HepG2 (cell line): ENCODE measurements at regions not wholly inside any gene's neighbourhood (a gene's known extent, or its start where the extent isn't known, plus 50 kb on each side); places are given as distances from the start of the nearest gene placed in this dataset.

Experiments
- ATAC-seq: fragments of 200-7000 bp; cut with Tn5 transposase; 3 replicates; pipeline ENCODE4 v1.9.1; 2020; ENCODE audit warnings: mild to moderate bottlenecking, moderate library complexity
- BruUV-seq: library from RNA; stranded (reverse); fragments of 400-500 nt; replicated peaks from 2 replicates; lab custom pipeline; 2021; lab: Mats Ljungman, UMichigan
- CTCF ChIA-PET: fragments of 300-600 bp; formaldehyde crosslinking; extraction: SDS; loops from one replicate; lab custom pipeline; 2021; ENCODE audit warnings: low total read pairs, inconsistent platforms, low intra/inter-chr PET ratio; lab: Yijun Ruan, JAX
- POLR2A ChIA-PET: fragments of 350-600 bp; sonication (Branson Sonifier 250); formaldehyde crosslinking; loops from one replicate; lab custom pipeline; 2020; ENCODE audit warnings: antibody characterized with exemption, inconsistent platforms; lab: Yijun Ruan, JAX
- DNase-seq: peaks from one replicate; pipeline ENCODE4 v3.0.0-alpha.2; 2015; ENCODE audit warnings: low spot score
- FAIRE-seq: peaks from 3 replicates; lab custom pipeline; 2011; peaks lifted over from hg19 to GRCh38; lab: Jason Lieb, UNC
- H2AFZ ChIP-seq: one replicate; pipeline ENCODE4 v1.6.1; 2011; ENCODE audit warnings: low read length, inconsistent platforms
- H3K27ac ChIP-seq: fragments of 300-600 bp; 3 replicates; pipeline ENCODE4 v1.8.0; 2011; ENCODE audit warnings: mixed run types, mild to moderate bottlenecking, mixed read lengths, low read length, inconsistent platforms; ENCODE audit not compliant: insufficient read depth; ENCODE audit errors: extremely low read length
- H3K27me3 ChIP-seq, 2 experiments: fragments of 200-600 bp in 1 of 2; 2 replicates in 1 of 2; 3 replicates in 1 of 2; pipeline versions ENCODE4 v1.6.0 to v1.8.0; 2011; ENCODE audit warnings: low read length in 2 of 2, mild to moderate bottlenecking in 2 of 2, moderate library complexity in 2 of 2, inconsistent platforms in 1 of 2; ENCODE audit not compliant: insufficient read depth in 2 of 2, control insufficient read depth in 1 of 2
- H3K36me3 ChIP-seq, 2 experiments: fragments of 200-600 bp in 1 of 2; replicated peaks in 1 of 2; 2 replicates in 1 of 2; 3 replicates in 1 of 2; pipeline versions ENCODE4 v1.5.1 to v1.8.0; 2011; ENCODE audit warnings: low read length in 2 of 2, inconsistent platforms in 1 of 2; ENCODE audit not compliant: insufficient read depth in 2 of 2, control insufficient read depth in 1 of 2
- H3K4me1 ChIP-seq: 2 replicates; pipeline ENCODE4 v1.5.1; 2012; ENCODE audit warnings: low read length, inconsistent platforms; ENCODE audit not compliant: insufficient read depth
- H3K4me2 ChIP-seq: 2 replicates; pipeline ENCODE4 v1.6.0; 2011; ENCODE audit warnings: low read depth, low read length, inconsistent platforms
- H3K4me3 ChIP-seq, 3 experiments: fragments of 200-600 bp in 1 of 3; sonication (generic), shearing (Covaris generic) in 1 of 3; replicated peaks in 1 of 3; 2 replicates each; pipeline ENCODE4 v1.5.1; 2011 to 2016; ENCODE audit warnings: low read length in 3 of 3, inconsistent platforms in 2 of 3, low read depth in 2 of 3, mild to moderate bottlenecking in 2 of 3, control low read depth in 1 of 3, mixed read lengths in 1 of 3; ENCODE audit not compliant: insufficient read depth in 1 of 3
- H3K79me2 ChIP-seq: one replicate; pipeline ENCODE4 v1.6.1; 2011; ENCODE audit warnings: low read length, inconsistent platforms; ENCODE audit not compliant: insufficient read depth
- H3K9ac ChIP-seq: 2 replicates; pipeline ENCODE4 v1.6.0; 2011; ENCODE audit warnings: mild to moderate bottlenecking, low read depth, low read length, inconsistent platforms; ENCODE audit not compliant: insufficient read depth
- H3K9me3 ChIP-seq: 2 replicates; pipeline ENCODE4 v1.5.1; 2012; ENCODE audit warnings: mild to moderate bottlenecking, low read length
- H4K20me1 ChIP-seq: 2 replicates; pipeline ENCODE4 v1.6.0; 2011; ENCODE audit warnings: inconsistent platforms, mild to moderate bottlenecking, low read length, moderate library complexity; ENCODE audit not compliant: insufficient read depth
- BRF2 ChIP-seq: sonication (generic); formaldehyde crosslinking; IDR thresholded peaks from 2 replicates; pipeline ENCODE4 v1.8.1; 2022; ENCODE audit warnings: mild to moderate bottlenecking, missing genetic modification reagents
- CREBL2 ChIP-seq: sonication (generic); formaldehyde crosslinking; IDR thresholded peaks from 2 replicates; pipeline ENCODE4 v1.8.1; 2023; ENCODE audit warnings: missing genetic modification reagents, mild to moderate bottlenecking, borderline replicate concordance
- PHF21A ChIP-seq: sonication (generic); formaldehyde crosslinking; IDR thresholded peaks from 2 replicates; pipeline ENCODE4 v1.5.0; 2020; ENCODE audit warnings: mild to moderate bottlenecking, missing genetic modification reagents
- PRPF4 ChIP-seq: fragments of 200-400 bp; formaldehyde crosslinking; IDR thresholded peaks from 2 replicates; pipeline ENCODE4 v1.6.1; 2016; ENCODE audit warnings: low read length, low read depth; ENCODE audit not compliant: poor library complexity, severe bottlenecking
- XBP1 ChIP-seq: sonication (generic); formaldehyde crosslinking; IDR thresholded peaks from 2 replicates; pipeline ENCODE4 v1.5.0; 2020; ENCODE audit warnings: missing genetic modification reagents
- ZNF235 ChIP-seq: sonication (generic); formaldehyde crosslinking; IDR thresholded peaks from 2 replicates; pipeline ENCODE4 v1.8.1; 2023; ENCODE audit warnings: mild to moderate bottlenecking, missing genetic modification reagents, borderline replicate concordance
- ZNF24 ChIP-seq: fragments of 450-650 bp; IDR thresholded peaks from 2 replicates; pipeline ENCODE4 v1.6.1; 2017; ENCODE audit warnings: antibody characterized with exemption, mild to moderate bottlenecking
- ZNF414 ChIP-seq: sonication (generic); formaldehyde crosslinking; IDR thresholded peaks from 2 replicates; pipeline ENCODE4 v1.5.0; 2020; ENCODE audit warnings: missing genetic modification reagents
- ZNF597 ChIP-seq: sonication (generic); formaldehyde crosslinking; IDR thresholded peaks from 2 replicates; pipeline ENCODE4 v1.5.0; 2020; ENCODE audit warnings: missing genetic modification reagents
- ZNF704 ChIP-seq: sonication (generic); formaldehyde crosslinking; IDR thresholded peaks from 2 replicates; pipeline ENCODE4 v1.8.1; 2023; ENCODE audit warnings: mild to moderate bottlenecking, inconsistent platforms, moderate library complexity, missing genetic modification reagents, borderline replicate concordance
- ZNF710 ChIP-seq: sonication (generic); formaldehyde crosslinking; IDR thresholded peaks from 2 replicates; pipeline ENCODE4 v1.5.0; 2020; ENCODE audit warnings: mild to moderate bottlenecking, missing genetic modification reagents, borderline replicate concordance
- WGBS: methylation state at CpG from one replicate; pipeline ENCODE4 v1.1.6; 2017; ENCODE audit warnings: low lambda C conversion rate; 5-methylcytosine and 5-hydroxymethylcytosine counted together
- in situ Hi-C: cut with HindIII; loops from 2 replicates; pipeline ENCODE4 v1.10.0; 2017; ENCODE audit warnings: low pct_unique_long_range_greater_than_20kb; ENCODE audit not compliant: extremely low pct_ligation_motif_present
- intact Hi-C: fragments of 100-400 bp; cut with micrococcal nuclease; formaldehyde crosslinking; loops from one replicate; pipeline ENCODE4 v1.10.0; 2022; ENCODE audit not compliant: unreplicated experiment

- FAIRE-seq (no peak), DNase-seq (no peak), ATAC-seq (no peak)
- H3K36me3 ChIP-seq: no peaks in the 10 kb centered on the region
- no TSS peak for BruUV-seq
- H4K20me1 ChIP-seq: no peaks in the 10 kb centered on the region
- H3K4me2 ChIP-seq: no peak overlapping the region
- no peak overlapping the region for H2AFZ ChIP-seq
- H3K9me3 ChIP-seq: no peaks in the 10 kb centered on the region
- intact Hi-C loops (loop anchor here (2.0 kb wide), 1 partner anchor 597 kb away; no protein-coding TSS in a partner anchor), in situ Hi-C loops (no loop called here)
- no peaks in the 10 kb centered on the region for H3K4me1 ChIP-seq
- no peak overlapping the region for H3K9ac ChIP-seq
- POLR2A ChIA-PET: no interaction called here
- 41% methylated on average over 2 of the region's 2 CpGs for WGBS
- H3K27me3 ChIP-seq: no peaks in the 10 kb centered on the region
- CTCF ChIA-PET: no interaction called here
- H3K79me2 ChIP-seq: no peaks in the 10 kb centered on the region
- no peak for TF ChIP-seq CREBL2 (CRISPR knock-in tag)
- no peak for TF ChIP-seq ZNF235 (CRISPR knock-in tag)
- TF ChIP-seq PRPF4: no peak
- no peak for TF ChIP-seq ZNF24
- TF ChIP-seq ZNF414 (CRISPR knock-in tag): no peak
- TF ChIP-seq ZNF597 (CRISPR knock-in tag): no peak
- TF ChIP-seq PHF21A: no peak
- no peak for TF ChIP-seq ZNF704
- TF ChIP-seq BRF2: no peak
- TF ChIP-seq XBP1 (CRISPR knock-in tag): no peak
- TF ChIP-seq ZNF710 (CRISPR knock-in tag): no peak
- H3K4me3 ChIP-seq: no peak overlapping the region
- no peak overlapping the region for H3K27ac ChIP-seq
These were observed 276.8 kb upstream of the FANCL start for GRCh38 chr2:58517881-58518280.
